PC-9 (cell line): ENCODE measurements at regions not wholly inside any gene's neighbourhood (a gene's known extent, or its start where the extent isn't known, plus 50 kb on each side); places are given as distances from the start of the nearest gene placed in this dataset.
"Not testable (repeated sequence)": the region's sequence is repeated elsewhere in the genome, so short reads cannot be mapped to it uniquely, and the experiment has no call there.

Source experiments
- BruUV-seq: library from RNA; stranded (reverse); fragments of 400-500 nt; replicated peaks from 2 replicates; lab custom pipeline; 2021; lab: Mats Ljungman, UMichigan
- CTCF ChIA-PET: fragments of 300-600 bp; sonication (Branson Sonifier 250); formaldehyde crosslinking; loops from one replicate; lab custom pipeline; 2022; ENCODE audit warnings: antibody characterized with exemption; lab: Charles Lee
- POLR2A ChIA-PET: fragments of 300-600 bp; sonication (Branson Sonifier 250); formaldehyde crosslinking; loops from one replicate; lab custom pipeline; 2022; ENCODE audit warnings: antibody characterized with exemption; ENCODE audit not compliant: unreplicated experiment; lab: Charles Lee
- DNase-seq, 2 experiments: peaks; one replicate each; pipeline versions ENCODE4 v3.0.0 to v3.0.0-alpha.2; 2015 to 2022; ENCODE audit warnings: mixed read lengths in 1 of 2
- H2AFZ ChIP-seq: fragments of 200-600 bp; sonication (generic); 2 replicates; pipeline ENCODE4 v1.8.1; 2017; ENCODE audit warnings: antibody characterized with exemption
- H3F3A ChIP-seq: fragments of 200-600 bp; sonication (generic); 2 replicates; pipeline ENCODE4 v1.8.1; 2017; ENCODE audit warnings: antibody characterized with exemption, mild to moderate bottlenecking, low read depth; ENCODE audit not compliant: insufficient read depth
- H3K27ac ChIP-seq: fragments of 200-600 bp; sonication (generic); 2 replicates; pipeline ENCODE4 v1.6.1; 2016; ENCODE audit warnings: mixed run types
- H3K27me3 ChIP-seq: fragments of 200-600 bp; sonication (generic); 2 replicates; pipeline ENCODE4 v1.6.1; 2016; ENCODE audit warnings: low read depth, mixed run types; ENCODE audit not compliant: insufficient read depth
- H3K36me3 ChIP-seq: fragments of 200-600 bp; sonication (generic); 2 replicates; pipeline ENCODE4 v1.6.1; 2016; ENCODE audit warnings: low read depth, mixed run types
- H3K4me1 ChIP-seq: fragments of 200-600 bp; sonication (generic); replicated peaks from 2 replicates; pipeline ENCODE4 v1.6.1; 2016; ENCODE audit warnings: mixed run types; ENCODE audit not compliant: insufficient read depth
- H3K4me2 ChIP-seq: fragments of 200-600 bp; sonication (generic); 2 replicates; pipeline ENCODE4 v1.6.1; 2017; ENCODE audit warnings: mixed run types
- H3K4me3 ChIP-seq: fragments of 200-600 bp; sonication (generic); 2 replicates; pipeline ENCODE4 v1.6.1; 2016; ENCODE audit warnings: mixed run types
- H3K79me2 ChIP-seq: fragments of 200-600 bp; sonication (generic); 2 replicates; pipeline ENCODE4 v1.6.1; 2017; ENCODE audit warnings: low read depth, mixed run types
- H3K9me2 ChIP-seq: fragments of 200-600 bp; sonication (generic); 2 replicates; pipeline ENCODE4 v1.8.1; 2017; ENCODE audit warnings: mild to moderate bottlenecking; ENCODE audit not compliant: insufficient read depth
- H3K9me3 ChIP-seq: fragments of 200-600 bp; sonication (generic); 2 replicates; pipeline ENCODE4 v1.8.1; 2016; ENCODE audit warnings: low read depth; ENCODE audit not compliant: insufficient read depth
- H4K20me1 ChIP-seq: fragments of 200-600 bp; sonication (generic); 2 replicates; pipeline ENCODE4 v1.8.1; 2017; ENCODE audit not compliant: insufficient read depth
- EZH2 ChIP-seq: fragments of 200-600 bp; sonication (generic); IDR thresholded peaks from 2 replicates; pipeline ENCODE4 v1.8.0; 2017; ENCODE audit warnings: antibody characterized with exemption, low read depth
- intact Hi-C: fragments of 100-400 bp; cut with micrococcal nuclease; formaldehyde crosslinking; loops from one replicate; pipeline ENCODE4 v1.10.0; 2022; ENCODE audit not compliant: unreplicated experiment
- TF ChIP-seq, protein P1 (sequence below): fragments of 200-600 bp; sonication (generic); conservative IDR thresholded peaks from 2 replicates; pipeline ENCODE4 v1.6.1; 2017; ENCODE audit warnings: mixed run types, antibody characterized with exemption, mild to moderate bottlenecking, moderate library complexity

DNA sequence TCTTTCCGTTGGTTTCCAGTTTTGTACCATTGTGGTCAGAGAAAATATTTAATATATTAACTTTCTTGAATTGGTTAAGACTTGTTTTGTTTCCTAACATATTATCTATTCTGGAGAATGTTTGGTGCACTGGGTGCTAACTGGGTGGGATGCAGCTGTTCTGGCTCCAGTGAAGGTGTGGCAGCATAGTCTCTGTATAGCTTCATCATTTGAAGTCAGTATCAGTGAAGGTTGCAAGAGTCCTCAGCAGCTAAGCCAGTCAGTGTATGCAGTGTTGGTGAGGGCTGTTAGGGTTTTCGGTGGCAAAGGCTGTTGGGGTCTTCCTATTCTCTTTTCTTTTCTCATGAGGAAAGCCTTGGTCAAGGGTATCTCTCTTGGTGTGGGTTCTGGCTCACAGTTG is 698.7 kb upstream of the ADGRL4 start:
- CTCF ChIA-PET = no interaction called here
- Histone ChIP-seq H3K4me1 (no peaks in the 10 kb centered on the region), H3K4me3 (no peak overlapping the region), H2AFZ (peak overlapping the region; percentile 64; the same call in 1 of the 2 replicates), H3F3A (no peaks in the 10 kb centered on the region), H3K4me2 (no peak overlapping the region), H3K9me3 (no peaks in the 10 kb centered on the region), H3K79me2 (no peaks in the 10 kb centered on the region), H3K27me3 (no peaks in the 10 kb centered on the region), H3K9me2 (peaks cover 4% of the 10 kb centered on the region; the same call in 1 of the 2 replicates), H3K36me3 (no peaks in the 10 kb centered on the region), H3K27ac (no peak overlapping the region), H4K20me1 (no peaks in the 10 kb centered on the region)
- intact Hi-C loops = no loop called here
- TF ChIP-seq, protein P1, sequence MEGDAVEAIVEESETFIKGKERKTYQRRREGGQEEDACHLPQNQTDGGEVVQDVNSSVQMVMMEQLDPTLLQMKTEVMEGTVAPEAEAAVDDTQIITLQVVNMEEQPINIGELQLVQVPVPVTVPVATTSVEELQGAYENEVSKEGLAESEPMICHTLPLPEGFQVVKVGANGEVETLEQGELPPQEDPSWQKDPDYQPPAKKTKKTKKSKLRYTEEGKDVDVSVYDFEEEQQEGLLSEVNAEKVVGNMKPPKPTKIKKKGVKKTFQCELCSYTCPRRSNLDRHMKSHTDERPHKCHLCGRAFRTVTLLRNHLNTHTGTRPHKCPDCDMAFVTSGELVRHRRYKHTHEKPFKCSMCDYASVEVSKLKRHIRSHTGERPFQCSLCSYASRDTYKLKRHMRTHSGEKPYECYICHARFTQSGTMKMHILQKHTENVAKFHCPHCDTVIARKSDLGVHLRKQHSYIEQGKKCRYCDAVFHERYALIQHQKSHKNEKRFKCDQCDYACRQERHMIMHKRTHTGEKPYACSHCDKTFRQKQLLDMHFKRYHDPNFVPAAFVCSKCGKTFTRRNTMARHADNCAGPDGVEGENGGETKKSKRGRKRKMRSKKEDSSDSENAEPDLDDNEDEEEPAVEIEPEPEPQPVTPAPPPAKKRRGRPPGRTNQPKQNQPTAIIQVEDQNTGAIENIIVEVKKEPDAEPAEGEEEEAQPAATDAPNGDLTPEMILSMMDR = no peak
- TF ChIP-seq EZH2 = no peak
- POLR2A ChIA-PET = no interaction called here
- no peak for DNase-seq
- BruUV-seq = no TSS peak

DNA sequence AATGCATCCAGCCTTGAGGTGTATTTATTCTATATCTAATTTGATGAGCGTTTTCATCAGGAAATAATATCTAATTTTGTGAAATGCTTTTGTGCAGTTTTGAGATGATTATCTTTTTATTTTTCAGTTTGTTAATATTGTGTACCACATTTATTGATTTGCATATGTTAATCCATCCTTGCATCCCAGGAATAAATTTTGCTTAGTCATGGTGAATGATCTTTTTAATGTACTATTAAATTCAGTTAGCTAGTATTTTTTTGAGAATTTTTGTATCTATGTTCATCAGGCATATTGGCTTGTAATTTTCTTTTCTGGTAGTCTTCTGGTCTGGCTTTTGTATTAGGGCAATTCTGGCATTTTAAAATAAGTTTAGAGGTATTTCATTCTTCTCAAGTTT is 697.5 kb upstream of the ADGRL4 start:
- Histone ChIP-seq H3K79me2 (no peaks in the 10 kb centered on the region), H3K9me2 (no peaks in the 10 kb centered on the region; the same call in 1 of the 2 replicates), H3K36me3 (no peaks in the 10 kb centered on the region), H3K9me3 (no peaks in the 10 kb centered on the region), H3K4me2 (no peak overlapping the region), H3K4me3 (no peak overlapping the region), H3F3A (no peaks in the 10 kb centered on the region), H3K27me3 (no peaks in the 10 kb centered on the region), H3K27ac (no peak overlapping the region), H3K4me1 (no peaks in the 10 kb centered on the region), H2AFZ (no peak overlapping the region), H4K20me1 (no peaks in the 10 kb centered on the region)
- DNase-seq = no peak
- ChIA-PET POLR2A (no interaction called here), CTCF (no interaction called here)
- BruUV-seq = no TSS peak
- no peak for TF ChIP-seq EZH2
- TF ChIP-seq, protein P1 = no peak
- intact Hi-C loops = no loop called here

DNA sequence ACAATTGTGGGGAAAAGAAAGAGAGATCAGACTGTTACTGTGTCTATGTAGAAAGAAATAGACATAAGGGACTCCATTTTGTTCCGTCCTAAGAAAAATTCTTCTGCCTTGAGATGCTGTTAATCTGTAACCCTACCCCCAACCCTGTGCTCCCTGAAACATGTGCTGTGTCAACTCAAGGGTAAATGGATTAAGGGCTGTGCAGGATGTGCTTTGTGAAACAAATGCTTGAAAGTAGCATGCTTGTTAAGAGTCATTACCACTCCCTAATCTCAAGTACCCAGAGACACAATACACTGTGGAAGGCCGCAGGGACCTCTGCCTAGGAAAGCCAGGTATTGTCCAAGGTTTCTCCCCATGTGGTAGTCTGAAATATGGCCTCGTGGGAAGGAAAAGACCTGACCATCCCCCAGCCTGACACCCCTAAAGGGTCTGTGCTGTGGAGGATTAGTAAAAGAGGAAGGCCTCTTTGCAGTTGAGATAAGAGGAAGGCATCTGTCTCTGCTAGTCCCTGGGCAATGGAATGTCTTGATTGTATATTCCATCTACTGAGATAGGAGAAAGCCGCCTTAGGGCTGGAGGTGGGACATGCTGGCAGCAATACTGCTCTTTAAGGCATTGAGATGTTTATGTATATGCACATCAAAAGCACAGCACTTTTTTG is 695.9 kb upstream of the ADGRL4 start:
- H3K9me2 ChIP-seq, H3K4me3 ChIP-seq, H3K9me3 ChIP-seq, BruUV-seq, H3K27me3 ChIP-seq, H3K27ac ChIP-seq, CTCF ChIA-PET, H4K20me1 ChIP-seq, DNase-seq, H3K36me3 ChIP-seq, H3K79me2 ChIP-seq, H3K4me1 ChIP-seq, H3F3A ChIP-seq, H3K4me2 ChIP-seq, intact Hi-C loops, POLR2A ChIA-PET: not testable (repeated sequence)
- peak overlapping the region; percentile 25; the same call in 1 of the 2 replicates for H2AFZ ChIP-seq

DNA sequence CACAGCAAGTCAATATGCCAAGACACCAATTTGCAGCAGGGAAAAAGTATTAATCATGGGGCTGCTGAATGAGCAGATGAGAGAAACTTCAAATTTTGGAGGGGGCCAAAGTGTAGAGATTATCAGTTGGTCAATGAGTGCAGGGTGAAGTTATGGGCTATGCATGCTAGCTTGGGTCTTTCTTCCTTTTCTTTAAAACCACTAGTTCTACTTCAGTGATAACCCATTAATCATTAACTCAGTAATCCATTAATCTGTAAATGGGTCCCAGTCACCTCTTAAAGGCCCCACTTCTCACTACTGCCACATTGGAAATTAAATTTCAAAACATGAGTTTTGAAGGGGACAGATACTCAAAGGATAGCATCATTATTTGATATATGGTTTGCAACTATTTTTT is 688.6 kb upstream of the ADGRL4 start:
- intact Hi-C loops = no loop called here
- TF ChIP-seq, protein P1 = no peak
- no peak for TF ChIP-seq EZH2
- H3K9me3 ChIP-seq = no peaks in the 10 kb centered on the region; the same call in 1 of the 2 replicates
- POLR2A ChIA-PET = no interaction called here
- DNase-seq = no peak
- CTCF ChIA-PET = no interaction called here
- H3F3A ChIP-seq = no peaks in the 10 kb centered on the region
- no peaks in the 10 kb centered on the region for H4K20me1 ChIP-seq
- no peaks in the 10 kb centered on the region for H3K9me2 ChIP-seq
- H3K36me3 ChIP-seq = no peaks in the 10 kb centered on the region
- no peaks in the 10 kb centered on the region for H3K27me3 ChIP-seq
- no peak overlapping the region for H3K4me3 ChIP-seq
- no peak overlapping the region for H2AFZ ChIP-seq
- no TSS peak for BruUV-seq
- H3K4me1 ChIP-seq = no peaks in the 10 kb centered on the region
- H3K79me2 ChIP-seq = no peaks in the 10 kb centered on the region
- no peak overlapping the region for H3K27ac ChIP-seq
- H3K4me2 ChIP-seq = no peak overlapping the region
